HG03097 (cell line): ENCODE measurements at regions not wholly inside any gene's neighbourhood (a gene's known extent, or its start where the extent isn't known, plus 50 kb on each side); places are given as distances from the start of the nearest gene placed in this dataset.

Experiments used
- ATAC-seq: cut with Tn5 transposase; IDR thresholded peaks from one replicate; pipeline ENCODE4 v1.9.1; 2021; ENCODE audit not compliant: unreplicated experiment, low FRiP score

- no peak for ATAC-seq
Observed at GRCh38 chr5:173778152-173778782, 109.9 kb upstream of the CPEB4 start.

GRCh38 chr5:173778784-173779304 lies 109.3 kb upstream of the CPEB4 start:
- no peak for ATAC-seq

GRCh38 chr5:173780235-173781234 lies 107.6 kb upstream of the CPEB4 start:
- no peak for ATAC-seq

GRCh38 chr5:173781432-173781815 lies 106.7 kb upstream of the CPEB4 start:
- ATAC-seq, result no peak

- ATAC-seq, result no peak
Observed at GRCh38 chr5:173781816-173782670, 106.1 kb upstream of the CPEB4 start.

- ATAC-seq, result no peak
Observed at GRCh38 chr5:173782671-173783101, 105.5 kb upstream of the CPEB4 start.

- ATAC-seq, result no peak
Observed at GRCh38 chr5:173783371-173783770, 104.8 kb upstream of the CPEB4 start.

- ATAC-seq, result no peak
Observed at GRCh38 chr5:173785400-173785799, 102.7 kb upstream of the CPEB4 start.

GRCh38 chr5:173785866-173786265 lies 102.3 kb upstream of the CPEB4 start:
- ATAC-seq, result no peak

GRCh38 chr5:173786286-173787187 lies 101.6 kb upstream of the CPEB4 start:
- ATAC-seq, result peak; percentile 40

- no peak for ATAC-seq
Observed at GRCh38 chr5:173789031-173789920, 98.9 kb upstream of the CPEB4 start.

- ATAC-seq, result no peak
Observed at GRCh38 chr5:173790177-173790719, 97.9 kb upstream of the CPEB4 start.

GRCh38 chr5:173790836-173791546 lies 97.2 kb upstream of the CPEB4 start:
- no peak for ATAC-seq

- no peak for ATAC-seq
Observed at GRCh38 chr5:173791878-173792277, 96.3 kb upstream of the CPEB4 start.

GRCh38 chr5:173792781-173793547 lies 95.2 kb upstream of the CPEB4 start:
- ATAC-seq, result no peak

GRCh38 chr5:173793648-173794548 lies 94.3 kb upstream of the CPEB4 start:
- no peak for ATAC-seq
